Activated CD4-positive, alpha-beta T cell treated with anti-CD3 and anti-CD28 coated beads, Interleukin-2, amount 50 U/mL, for 24 hours (primary cell): ENCODE measurements at regions not wholly inside any gene's neighbourhood (a gene's known extent, or its start where the extent isn't known, plus 50 kb on each side); places are given as distances from the start of the nearest gene placed in this dataset.

Experiments used
- DNase-seq, 2 donors: peaks; one replicate each; pipeline ENCODE4 v3.0.0-alpha.2; 2020; ENCODE audit warnings: low read depth in 1 of 2, low spot score in 1 of 2

DNA sequence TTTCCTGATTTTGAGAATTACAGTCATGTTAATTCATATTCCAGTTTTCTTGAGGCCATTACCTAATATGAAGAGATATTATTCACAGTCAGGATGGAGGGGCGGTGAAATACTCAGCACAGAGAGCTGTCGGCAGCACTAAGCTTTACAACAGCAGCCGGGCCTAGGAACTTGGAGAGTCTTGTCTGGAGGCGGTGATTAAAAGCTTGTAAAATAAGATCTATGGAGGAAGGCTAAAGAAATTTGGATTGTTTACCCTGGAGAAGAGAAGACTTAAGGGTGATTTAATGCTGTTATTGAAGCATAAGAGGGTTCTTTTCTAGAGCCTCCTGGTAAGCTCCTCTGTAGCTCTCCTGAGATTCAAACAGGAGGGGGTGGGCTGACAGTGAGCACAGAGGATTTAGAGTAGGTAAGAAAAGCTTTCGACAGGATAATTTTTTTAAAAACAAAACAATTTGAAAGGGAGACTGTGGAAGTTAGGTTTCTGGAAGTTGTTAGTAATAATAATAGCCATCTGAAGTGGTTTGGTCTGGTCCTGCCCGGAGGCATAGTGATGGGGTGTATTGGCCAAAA, 406.3 kb upstream of the ADAMTSL1 start:
- no peak for DNase-seq

DNA sequence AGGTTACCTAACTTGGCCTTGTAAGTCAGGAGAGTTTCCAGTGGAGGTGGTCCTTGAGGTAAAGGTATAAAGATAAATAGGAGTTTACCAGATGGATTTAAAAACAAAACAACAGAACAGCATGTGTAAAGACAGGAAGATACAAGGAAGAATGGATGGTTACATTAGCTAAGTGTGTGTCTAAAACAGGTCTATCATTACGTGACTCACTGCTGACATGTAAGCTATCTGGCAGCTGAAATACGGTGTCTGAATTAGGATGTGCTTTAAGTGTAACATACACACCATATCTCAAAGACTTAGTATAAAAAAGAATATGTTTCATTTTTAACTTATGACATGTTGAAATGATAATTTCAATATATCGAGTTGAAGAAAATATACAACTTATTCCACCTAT, 405.1 kb upstream of the ADAMTSL1 start:
- no peak for DNase-seq

DNA sequence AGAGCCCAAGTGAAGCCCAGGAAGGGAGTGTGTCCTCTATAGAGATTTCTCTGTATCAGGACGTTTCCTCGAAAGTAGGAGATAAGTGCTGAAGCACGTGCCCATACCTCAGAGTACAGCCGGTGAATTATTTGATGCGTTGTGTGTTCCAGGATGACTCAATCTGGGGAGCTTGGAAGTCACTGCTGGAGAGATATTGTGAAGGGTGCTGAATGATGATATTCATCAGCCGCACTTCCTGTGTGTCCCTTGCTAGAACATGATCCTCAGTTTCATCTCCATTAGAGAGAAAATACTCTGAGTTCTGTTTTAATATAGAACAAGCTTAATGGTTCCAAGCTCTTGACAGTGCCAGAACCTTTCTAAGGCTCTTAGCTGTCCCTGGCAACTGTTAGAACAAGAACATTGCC, 402.3 kb upstream of the ADAMTSL1 start:
- DNase-seq: no peak

DNA sequence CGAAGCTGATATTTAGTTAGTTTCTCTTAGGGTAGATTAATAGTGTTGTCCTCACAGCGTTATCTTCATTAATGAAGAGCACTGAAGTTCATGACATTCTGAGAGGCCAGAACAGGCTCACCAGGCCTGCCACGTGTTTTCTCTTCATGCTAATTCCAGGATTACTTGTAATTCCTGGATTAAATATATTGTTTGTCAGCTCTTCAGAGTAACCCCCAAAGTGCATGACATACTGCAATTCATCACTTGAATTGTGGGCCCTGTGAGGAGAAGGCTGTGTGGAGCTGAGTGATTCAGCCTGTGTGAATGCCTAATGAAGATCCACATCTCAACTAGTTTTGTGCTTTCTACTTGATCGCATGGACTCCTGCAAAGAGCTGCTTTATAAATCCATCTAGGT, 401.0 kb upstream of the ADAMTSL1 start:
- no peak for DNase-seq

DNA sequence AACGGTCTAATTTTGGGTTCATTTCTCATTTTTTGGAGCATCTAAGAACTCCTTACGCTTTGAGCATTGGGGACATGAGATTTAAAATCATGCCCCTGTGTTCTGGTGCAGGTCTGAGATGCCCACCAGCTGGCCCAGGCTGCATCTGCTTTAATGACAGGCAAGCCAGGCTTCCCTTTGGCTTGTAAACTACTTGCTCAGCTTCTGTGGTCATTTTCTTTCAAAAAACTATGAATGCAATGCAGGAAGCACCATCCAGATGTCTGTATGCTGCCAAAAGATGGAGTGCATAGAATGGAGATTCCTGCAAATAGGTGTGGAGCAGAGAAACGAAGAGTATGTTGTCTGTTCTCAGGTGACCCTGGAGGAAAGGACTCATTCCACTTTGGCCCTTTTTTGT, 399.9 kb upstream of the ADAMTSL1 start:
- no peak for DNase-seq

DNA sequence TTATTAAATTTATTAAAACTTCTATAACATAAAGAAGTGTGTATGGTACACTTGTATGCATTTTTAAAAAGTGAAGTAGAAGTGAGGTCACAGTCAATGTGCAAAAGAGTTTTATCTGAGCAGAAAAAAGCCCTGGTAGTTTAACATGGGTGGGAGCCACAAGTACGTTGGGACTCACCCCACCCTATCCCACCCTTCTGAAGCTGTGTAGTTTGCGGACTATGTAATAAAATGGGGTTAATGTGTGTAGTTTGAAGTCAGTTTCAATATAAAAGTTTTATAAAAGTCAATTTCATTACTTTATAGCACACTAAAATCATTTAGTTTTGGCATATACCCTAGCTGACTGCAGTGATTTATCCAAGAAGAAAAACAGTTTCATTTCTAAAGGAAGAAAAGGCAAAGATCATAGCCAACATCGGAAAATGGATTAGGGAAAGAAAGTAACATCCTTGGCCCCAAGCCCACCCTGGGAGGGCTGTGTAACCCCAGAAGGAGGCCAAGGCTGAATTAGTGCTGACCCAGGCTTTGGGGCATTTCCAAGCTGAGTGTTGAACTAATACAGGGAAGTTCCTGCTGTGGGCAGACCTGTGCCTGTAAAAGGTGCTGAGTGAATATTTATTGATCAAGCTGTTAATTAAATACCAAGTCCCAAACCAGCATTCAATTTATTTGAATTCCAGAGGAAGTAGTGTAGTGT, 398.6 kb upstream of the ADAMTSL1 start:
- no peak for DNase-seq

DNA sequence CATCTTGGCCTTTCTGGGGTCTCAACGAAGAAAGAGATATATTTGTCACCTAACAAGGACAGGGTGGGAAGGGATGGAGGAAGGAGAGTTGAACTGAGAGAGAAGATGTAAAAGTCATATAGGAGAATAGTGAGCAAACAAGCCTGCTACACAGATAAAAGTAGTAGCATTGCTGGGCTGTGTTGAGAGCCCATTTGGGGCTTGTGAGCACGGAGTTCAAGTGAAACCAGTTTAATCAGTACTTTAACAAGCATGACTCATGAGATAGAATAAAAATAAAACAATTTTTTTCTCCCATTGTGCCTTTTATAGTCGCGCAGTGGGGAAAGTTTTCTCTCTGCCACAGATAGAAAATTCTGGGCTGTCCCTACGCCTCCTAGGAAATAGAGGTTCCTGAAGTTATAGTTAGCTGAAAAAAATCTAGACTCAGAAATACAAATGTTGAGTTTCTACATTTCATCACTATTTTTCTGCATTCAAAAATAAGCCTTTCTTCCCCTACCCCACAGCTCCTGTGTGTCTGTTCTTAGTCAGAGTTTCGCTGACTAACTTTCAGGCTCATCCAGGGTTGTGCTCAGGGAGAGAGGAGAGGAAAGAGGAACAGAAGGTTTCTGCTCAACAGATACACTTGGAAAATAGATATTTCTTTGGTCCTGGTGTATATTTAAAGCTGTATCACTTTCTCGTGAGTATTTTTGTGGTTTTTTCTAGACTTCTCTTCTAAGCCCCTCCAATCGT, 395.8 kb upstream of the ADAMTSL1 start:
- DNase-seq: no peak

DNA sequence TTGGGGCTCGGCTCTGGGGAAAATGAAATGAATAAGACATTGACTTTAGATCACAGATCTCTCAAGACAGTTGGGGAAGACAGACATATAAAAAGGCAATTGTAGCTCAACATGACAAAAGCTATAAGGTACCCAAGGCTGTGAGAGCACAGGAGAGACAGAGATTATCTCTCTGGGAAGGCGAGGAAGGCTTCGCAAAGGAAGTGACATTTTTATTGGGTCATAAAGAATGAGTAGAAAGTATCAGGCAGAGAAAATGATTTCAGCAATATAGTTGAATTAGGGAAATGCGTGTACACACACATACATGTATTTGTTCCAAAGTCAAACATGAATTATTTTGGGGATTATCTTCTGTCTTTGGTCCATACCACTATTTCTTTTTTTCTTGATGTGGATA, 381.8 kb upstream of the ADAMTSL1 start:
- DNase-seq: no peak

DNA sequence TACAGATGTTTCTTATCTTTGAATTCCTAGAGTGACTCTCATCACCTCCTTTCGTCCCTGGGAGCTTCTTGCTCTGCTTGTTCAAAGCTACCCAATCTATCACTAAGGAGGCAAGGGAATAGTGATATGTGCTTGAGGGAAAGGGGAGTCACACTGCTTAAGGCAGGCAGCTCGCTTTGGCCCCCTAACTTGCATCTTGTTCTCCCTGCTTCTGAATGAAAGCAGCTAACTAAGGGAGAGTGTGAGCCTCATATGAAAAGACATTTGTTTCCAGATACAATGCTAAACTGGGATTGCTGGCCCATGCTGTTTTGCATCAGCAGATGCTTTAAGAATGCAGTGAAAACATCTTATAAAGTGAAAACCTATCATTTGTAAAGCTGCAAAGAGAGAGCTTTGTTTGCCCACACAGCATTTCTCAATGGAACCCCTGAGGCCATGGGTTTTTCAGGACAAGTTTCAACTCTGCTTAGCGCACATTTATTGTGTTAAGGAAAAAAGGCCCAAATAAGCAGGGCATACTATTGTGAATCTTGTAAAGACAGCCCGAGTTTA, 367.9 kb upstream of the ADAMTSL1 start:
- DNase-seq: no peak

DNA sequence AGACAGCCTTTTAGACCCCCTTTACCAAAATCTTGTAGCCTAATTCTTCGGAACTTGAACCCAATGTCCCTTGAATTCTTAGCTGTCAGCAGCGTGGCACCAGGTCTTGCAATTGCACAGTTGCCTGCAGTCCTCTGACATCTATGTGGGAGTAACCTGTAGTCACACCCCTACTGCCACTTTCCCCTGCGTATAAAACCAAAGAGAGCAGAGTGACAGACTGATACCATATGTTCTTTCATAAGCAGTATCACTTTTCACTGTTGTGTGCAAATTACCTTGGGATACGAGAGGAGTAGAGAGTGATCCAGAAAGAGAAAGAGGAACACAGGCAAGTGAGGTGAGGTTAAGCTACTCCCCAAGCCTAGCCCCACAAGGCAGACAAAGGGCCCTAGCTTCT, 364.3 kb upstream of the ADAMTSL1 start:
- no peak for DNase-seq

DNA sequence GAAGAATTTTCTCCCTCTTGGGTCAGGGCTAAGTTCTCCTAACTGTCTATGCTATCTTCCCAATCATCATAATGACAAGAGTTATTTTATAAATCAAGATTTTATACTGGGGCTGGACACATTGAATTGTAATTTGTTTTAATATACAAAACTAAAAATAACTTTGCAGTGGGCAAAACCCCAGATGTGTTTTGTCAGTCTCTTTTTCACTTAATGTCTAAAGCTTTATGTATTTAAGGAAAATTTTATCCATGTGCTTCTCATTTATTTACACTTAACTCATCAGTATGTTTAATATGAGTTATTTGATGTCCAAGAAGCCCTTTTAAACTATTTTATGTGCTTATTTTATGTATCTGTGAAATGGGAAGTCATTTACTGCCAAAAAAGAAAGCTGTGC, 362.8 kb upstream of the ADAMTSL1 start:
- DNase-seq: no peak

DNA sequence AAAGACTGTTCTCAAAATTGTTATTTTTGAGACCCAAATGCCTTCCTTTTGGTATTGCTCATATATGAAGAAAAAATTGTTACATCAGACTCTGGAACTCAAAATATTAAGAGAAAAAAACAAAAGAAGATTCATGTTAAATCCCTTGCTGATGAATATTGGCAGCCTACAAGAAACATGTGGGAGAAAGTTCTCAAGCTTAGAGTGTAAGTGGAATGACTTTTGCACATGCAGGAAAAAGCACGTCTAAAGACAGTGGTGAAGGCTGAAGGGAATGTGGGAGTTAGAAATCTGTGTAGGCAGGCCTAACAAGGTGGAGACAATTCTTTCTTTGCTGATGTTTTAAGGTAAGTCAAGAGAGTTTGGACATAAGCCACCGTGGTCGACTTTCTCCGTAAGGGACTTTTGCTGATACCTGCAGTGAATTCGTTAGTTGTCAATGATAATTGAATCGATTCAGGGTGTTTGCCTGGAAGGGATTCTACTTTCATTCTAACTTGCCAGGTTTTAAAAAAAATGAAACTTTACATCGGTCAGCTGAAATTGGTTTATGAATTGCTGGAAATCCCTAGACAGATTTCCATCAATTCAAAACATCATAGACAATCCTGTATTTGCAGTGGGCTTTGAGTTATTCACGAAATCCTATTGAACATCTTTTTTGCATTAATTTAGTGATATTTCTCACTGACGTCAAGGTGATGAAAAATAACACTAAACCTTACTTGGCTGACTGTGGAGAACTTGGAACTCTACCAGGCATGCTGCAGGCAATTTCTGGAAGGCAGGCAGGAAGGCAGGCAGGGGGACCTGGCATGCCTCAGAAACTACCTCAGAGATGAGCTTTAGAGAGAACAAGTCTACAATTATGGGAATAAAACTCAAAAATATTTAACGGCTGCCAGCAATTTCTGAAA, 359.1 kb upstream of the ADAMTSL1 start:
- no peak for DNase-seq

DNA sequence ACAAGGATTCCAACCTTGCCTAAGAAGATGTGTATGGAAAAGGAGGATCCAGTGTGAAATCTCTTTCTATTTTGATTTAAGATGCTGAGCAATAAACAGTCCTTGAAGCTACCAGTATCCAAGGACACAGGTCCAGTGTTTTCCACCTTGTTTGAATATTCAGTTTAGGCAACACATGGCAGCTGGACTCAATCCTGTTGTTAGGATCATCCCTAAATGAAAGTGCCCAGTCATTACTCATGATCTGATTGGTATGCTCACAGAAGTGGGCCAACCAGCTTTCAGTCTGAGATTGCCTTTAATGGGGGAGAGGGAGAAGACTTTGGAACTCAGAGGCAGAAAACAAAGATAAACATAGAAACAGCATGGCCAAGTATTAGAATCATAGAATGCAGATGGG, 355.7 kb upstream of the ADAMTSL1 start:
- no peak for DNase-seq

DNA sequence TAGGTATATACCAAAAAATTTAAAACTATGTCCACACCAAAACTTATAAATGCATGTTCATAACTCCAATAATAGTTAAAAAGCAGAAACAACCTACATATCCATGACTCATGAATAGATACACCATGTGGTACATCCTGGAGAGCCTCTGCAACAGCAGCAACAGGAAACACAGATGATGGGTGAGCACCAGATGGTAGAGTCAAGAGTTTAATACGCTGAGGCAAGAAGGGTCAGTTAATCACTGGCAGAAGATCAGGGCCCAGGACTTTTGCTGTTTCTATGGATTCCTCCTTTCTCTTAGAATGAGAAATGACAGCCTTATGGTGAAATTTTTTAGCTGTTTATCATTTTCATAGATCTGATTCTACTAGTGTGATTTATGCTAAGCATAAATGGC, 351.8 kb upstream of the ADAMTSL1 start:
- no peak for DNase-seq

DNA sequence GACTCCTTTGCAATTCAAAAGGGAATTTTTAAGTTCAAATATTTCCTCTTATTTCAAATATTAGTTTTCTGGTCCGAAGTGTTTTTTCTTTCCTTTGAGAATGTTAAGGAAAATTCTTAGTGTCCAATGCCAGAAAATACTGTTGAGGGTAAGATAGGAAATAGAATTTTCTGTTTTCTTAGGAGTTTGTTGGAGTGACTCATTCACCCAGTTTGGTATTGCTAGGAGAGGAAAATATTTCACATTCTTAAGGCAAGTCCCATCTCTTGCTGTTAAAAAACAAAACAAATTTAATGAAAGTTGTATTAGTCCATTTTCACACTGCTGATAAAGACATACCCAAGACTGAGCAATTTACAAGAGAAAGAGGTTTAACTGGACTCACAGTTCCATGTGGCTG, 349.2 kb upstream of the ADAMTSL1 start:
- DNase-seq: no peak

DNA sequence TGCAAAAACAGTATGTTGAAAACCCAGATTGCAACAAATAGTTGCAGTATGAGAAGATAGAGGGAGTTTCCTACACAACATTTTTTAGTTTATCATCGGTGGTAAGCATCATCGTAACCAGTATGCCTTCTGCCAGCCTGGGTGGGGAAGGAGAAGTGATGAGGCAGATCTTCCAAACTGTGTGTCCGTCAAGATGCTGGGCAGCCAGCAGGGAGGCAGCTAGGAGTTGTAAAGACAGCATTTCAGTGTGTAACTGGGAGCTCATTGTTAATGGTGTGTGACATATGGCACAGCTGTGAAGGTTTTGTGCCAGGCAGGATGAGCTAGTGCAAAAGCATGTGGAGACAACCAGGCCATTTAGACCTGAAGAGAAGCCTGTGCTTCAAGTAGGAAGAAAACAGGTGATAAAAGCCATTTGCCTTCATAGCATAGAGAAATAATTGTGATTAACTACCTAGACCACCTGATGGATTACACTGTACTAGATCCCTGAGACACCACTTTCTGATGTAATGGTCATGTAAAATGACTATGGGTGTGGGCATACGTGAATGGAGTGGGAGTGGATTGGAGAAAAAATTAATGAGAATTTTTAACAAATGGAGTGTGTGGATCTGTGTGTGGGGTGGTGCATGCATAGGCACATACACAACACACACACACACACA, 347.0 kb upstream of the ADAMTSL1 start:
- DNase-seq: no peak

DNA sequence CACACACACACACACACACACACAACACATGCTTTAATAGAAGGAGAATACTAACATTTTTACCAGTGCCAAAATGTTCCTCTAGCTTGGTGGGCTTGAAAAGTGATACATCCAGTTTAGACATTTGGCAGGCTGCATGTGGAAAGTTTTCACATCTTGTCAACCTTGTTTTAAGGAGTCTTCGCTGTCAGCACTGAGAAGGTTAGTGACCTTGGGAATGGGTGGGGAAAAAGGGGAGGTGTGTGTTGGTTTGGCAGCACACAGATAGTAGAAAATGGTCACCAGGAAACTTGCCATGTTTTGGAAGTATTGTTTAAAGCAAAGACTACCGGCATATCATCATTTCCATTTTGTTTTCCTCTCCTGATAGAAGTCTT, 346.5 kb upstream of the ADAMTSL1 start:
- DNase-seq: no peak

DNA sequence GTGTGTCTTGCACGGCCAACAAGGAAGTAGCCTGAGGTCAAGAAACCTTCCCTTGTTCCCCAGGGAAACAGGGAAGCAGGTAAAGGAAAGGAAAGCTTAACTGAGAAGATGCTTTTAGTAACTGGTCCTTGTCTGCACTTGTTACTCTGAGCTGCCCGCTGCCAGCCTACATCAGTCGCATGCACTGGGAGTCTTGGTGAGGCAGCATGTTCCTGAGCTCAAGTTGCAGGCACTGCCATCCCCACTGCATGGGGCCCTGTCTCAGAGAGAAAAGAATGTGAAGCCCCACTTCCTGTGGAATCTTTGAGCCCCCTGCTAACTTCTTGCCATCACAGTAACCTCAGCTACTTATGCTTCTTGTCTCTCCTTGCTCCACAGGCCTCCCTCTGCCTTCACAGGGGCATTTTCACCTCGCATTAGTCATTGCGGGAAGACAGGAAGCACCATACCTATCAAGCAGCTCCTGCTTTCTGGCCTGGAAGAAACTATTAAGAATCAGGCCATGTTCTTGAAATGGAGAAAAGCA, 344.1 kb upstream of the ADAMTSL1 start:
- DNase-seq: no peak

DNA sequence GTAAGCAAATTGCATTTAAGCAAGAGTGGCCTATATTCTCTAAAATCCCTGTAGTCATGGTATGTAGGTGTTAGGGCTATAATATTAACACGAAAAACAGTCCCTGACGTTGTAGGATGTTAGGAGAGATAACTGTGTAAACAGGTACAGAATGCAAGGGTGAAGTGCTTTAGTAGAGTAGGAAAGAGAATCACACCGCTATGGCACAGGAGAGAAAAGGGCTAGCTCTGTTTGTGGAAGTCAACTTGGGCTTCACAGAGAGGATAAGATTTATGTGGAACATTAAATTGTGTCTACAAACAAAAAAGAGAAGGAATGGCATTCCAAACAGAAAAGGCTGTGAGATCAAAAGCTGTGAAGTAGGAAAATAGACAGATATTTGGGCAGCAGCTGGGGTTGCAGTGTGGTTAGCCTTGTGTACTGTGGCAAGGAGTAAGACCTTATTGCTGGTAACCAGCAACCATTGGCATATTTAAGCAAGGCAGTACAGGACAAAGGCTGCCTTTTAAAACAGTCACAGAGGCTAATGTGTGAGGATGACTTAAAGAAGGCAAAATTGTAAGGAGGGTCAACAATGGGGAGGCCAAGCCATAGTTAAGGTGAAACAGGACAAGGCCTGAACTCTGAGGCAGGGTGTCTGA, 337.5 kb upstream of the ADAMTSL1 start:
- no peak for DNase-seq

DNA sequence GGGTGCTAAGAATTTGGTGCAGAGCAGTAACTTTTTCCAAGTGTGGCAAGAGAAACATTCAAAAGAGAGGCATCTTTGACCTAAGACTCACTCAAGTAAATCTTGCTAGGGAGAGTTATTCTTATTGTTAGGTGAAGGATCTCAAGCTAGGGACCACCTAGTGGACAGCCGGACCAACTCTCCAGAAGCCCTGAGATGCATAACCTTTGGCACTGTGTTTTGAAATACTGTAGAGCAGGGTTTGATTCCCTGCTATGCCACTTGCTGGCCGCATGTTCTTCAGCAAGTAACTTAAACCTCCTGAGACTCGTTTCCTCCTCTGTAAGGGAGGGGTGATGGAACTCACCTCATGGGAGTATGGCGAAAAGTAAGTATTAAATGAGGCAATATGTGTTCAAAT, 336.1 kb upstream of the ADAMTSL1 start:
- no peak for DNase-seq
